ENCODE measurements at regions not wholly inside any gene's neighbourhood (a gene's known extent, or its start where the extent isn't known, plus 50 kb on each side); places are given as distances from the start of the nearest gene placed in this dataset.

GRCh38 chrX:9172464-9172850 is 138.5 kb upstream of the FAM9B start:
- TF ChIP-seq, protein P1, sequence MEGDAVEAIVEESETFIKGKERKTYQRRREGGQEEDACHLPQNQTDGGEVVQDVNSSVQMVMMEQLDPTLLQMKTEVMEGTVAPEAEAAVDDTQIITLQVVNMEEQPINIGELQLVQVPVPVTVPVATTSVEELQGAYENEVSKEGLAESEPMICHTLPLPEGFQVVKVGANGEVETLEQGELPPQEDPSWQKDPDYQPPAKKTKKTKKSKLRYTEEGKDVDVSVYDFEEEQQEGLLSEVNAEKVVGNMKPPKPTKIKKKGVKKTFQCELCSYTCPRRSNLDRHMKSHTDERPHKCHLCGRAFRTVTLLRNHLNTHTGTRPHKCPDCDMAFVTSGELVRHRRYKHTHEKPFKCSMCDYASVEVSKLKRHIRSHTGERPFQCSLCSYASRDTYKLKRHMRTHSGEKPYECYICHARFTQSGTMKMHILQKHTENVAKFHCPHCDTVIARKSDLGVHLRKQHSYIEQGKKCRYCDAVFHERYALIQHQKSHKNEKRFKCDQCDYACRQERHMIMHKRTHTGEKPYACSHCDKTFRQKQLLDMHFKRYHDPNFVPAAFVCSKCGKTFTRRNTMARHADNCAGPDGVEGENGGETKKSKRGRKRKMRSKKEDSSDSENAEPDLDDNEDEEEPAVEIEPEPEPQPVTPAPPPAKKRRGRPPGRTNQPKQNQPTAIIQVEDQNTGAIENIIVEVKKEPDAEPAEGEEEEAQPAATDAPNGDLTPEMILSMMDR (IDR thresholded peaks at IDR 0.05; ENCODE audit: low read depth, low read length) = no peak
- TF ChIP-seq EZH2phosphoT487 (IDR thresholded peaks at IDR 0.05; ENCODE audit: low read depth) = no peak
